ENCODE measurements at regions not wholly inside any gene's neighbourhood (a gene's known extent, or its start where the extent isn't known, plus 50 kb on each side); places are given as distances from the start of the nearest gene placed in this dataset.

GRCh38 chr2:173607606-173608311 lies 253.1 kb downstream of the CDCA7 start:
- DNase-seq (ENCODE audit: low spot score) = no peak
- intact Hi-C loops (cut with DNase I) = no loop called here

- intact Hi-C loops (cut with DNase I) = no loop called here
- DNase-seq (ENCODE audit: low spot score) = no peak
These were observed 256.4 kb downstream of the CDCA7 start for GRCh38 chr2:173611121-173611520.

- intact Hi-C loops (cut with DNase I) = no loop called here
- no peak for DNase-seq (ENCODE audit: low spot score)
These were observed 257.7 kb downstream of the CDCA7 start for GRCh38 chr2:173612354-173612753.

- DNase-seq (ENCODE audit: low spot score) = no peak
- intact Hi-C loops (cut with DNase I) = no loop called here
These were observed 258.7 kb downstream of the CDCA7 start for GRCh38 chr2:173613386-173613785.

GRCh38 chr2:173614265-173614930 lies 259.7 kb downstream of the CDCA7 start:
- no peak for DNase-seq (ENCODE audit: low spot score)
- intact Hi-C loops (cut with DNase I) = no loop called here

- DNase-seq (ENCODE audit: low spot score) = no peak
- intact Hi-C loops (cut with DNase I) = no loop called here
These were observed 269.0 kb downstream of the CDCA7 start for GRCh38 chr2:173623438-173624319.

GRCh38 chr2:173625315-173625714 lies 270.6 kb downstream of the CDCA7 start:
- intact Hi-C loops (cut with DNase I) = no loop called here

GRCh38 chr2:173629076-173629475 lies 274.4 kb downstream of the CDCA7 start:
- no peak for DNase-seq (ENCODE audit: low spot score)
- intact Hi-C loops (cut with DNase I) = no loop called here

More at GRCh38 chr2:173625315-173625714, 270.6 kb downstream of the CDCA7 start:
- no peak for DNase-seq (ENCODE audit: low spot score)

GRCh38 chr2:173630425-173631126 lies 275.9 kb downstream of the CDCA7 start:
- no peak for DNase-seq (ENCODE audit: low spot score)
- intact Hi-C loops (cut with DNase I) = no loop called here

GRCh38 chr2:173631127-173631460 lies 276.4 kb downstream of the CDCA7 start:
- no peak for DNase-seq (ENCODE audit: low spot score)
- intact Hi-C loops (cut with DNase I) = no loop called here

GRCh38 chr2:173644146-173644545 lies 289.5 kb downstream of the CDCA7 start:
- intact Hi-C loops (cut with DNase I) = no loop called here
- DNase-seq (ENCODE audit: low spot score) = no peak

GRCh38 chr2:173647681-173648311 lies 293.1 kb downstream of the CDCA7 start:
- no peak for DNase-seq (ENCODE audit: low spot score)
- intact Hi-C loops (cut with DNase I) = no loop called here

- intact Hi-C loops (cut with DNase I) = no loop called here
- no peak for DNase-seq (ENCODE audit: low spot score)
These were observed 294.1 kb downstream of the CDCA7 start for GRCh38 chr2:173648816-173649215.

GRCh38 chr2:173649527-173650219 lies 295.0 kb downstream of the CDCA7 start:
- DNase-seq (ENCODE audit: low spot score) = no peak
- intact Hi-C loops (cut with DNase I) = no loop called here

- intact Hi-C loops (cut with DNase I) = no loop called here
These were observed 297.2 kb downstream of the CDCA7 start for GRCh38 chr2:173651891-173652290.

GRCh38 chr2:173652311-173652710 lies 297.6 kb downstream of the CDCA7 start:
- intact Hi-C loops (cut with DNase I) = no loop called here
- DNase-seq (ENCODE audit: low spot score) = no peak

More at GRCh38 chr2:173651891-173652290, 297.2 kb downstream of the CDCA7 start:
- no peak for DNase-seq (ENCODE audit: low spot score)

- intact Hi-C loops (cut with DNase I) = no loop called here
- DNase-seq (ENCODE audit: low spot score) = no peak
These were observed 298.2 kb downstream of the CDCA7 start for GRCh38 chr2:173652767-173653431.

- intact Hi-C loops (cut with DNase I) = no loop called here
- no peak for DNase-seq (ENCODE audit: low spot score)
These were observed 298.7 kb downstream of the CDCA7 start for GRCh38 chr2:173653432-173653805.

Measured in posterior vena cava (tissue), 2 donors.